GM18519 (cell line): ENCODE measurements at regions not wholly inside any gene's neighbourhood (a gene's known extent, or its start where the extent isn't known, plus 50 kb on each side); places are given as distances from the start of the nearest gene placed in this dataset.

ENCODE experiments used
- ATAC-seq: cut with Tn5 transposase; IDR thresholded peaks from one replicate; pipeline ENCODE4 v1.9.1; 2021; ENCODE audit warnings: mild to moderate bottlenecking, moderate library complexity; ENCODE audit not compliant: unreplicated experiment, low FRiP score

DNA sequence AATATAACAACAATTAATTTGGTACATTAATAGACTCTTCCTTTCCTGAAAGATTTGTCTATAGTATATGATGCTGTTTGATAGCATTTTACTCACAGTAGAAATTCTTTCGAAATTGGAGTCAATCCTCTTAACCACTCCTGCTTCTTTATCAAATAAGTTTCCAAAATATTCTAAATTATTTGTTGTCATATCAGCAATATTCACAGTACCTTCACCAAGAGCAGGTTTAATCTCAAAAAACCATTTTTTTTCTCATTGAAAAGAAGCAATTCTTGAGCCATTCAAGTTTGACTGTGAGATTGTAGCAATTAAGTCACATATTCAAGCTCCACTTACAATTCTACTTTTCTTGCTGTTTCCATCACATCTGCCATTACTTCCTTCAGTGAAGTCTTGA lies 83.5 kb upstream of the PRR16 start:
- no peak for ATAC-seq

DNA sequence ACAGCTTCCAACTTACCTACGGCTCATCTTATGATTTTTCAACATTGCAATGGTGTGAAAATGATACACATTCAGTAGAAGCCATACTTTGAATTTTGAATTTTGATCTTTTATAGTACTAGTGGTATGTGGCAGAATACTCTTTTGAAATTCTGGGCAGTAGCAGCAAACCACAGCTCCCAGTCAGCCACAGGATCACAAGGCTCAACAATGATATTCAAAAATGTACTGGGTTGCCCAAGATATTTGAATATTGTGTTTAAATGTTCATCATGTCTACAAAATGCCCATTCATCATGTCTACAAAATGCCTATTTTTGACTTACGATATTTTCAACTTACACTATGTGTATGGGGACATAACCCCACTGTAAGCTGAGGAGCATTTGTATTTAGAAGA lies 81.3 kb upstream of the PRR16 start:
- ATAC-seq, result no peak

DNA sequence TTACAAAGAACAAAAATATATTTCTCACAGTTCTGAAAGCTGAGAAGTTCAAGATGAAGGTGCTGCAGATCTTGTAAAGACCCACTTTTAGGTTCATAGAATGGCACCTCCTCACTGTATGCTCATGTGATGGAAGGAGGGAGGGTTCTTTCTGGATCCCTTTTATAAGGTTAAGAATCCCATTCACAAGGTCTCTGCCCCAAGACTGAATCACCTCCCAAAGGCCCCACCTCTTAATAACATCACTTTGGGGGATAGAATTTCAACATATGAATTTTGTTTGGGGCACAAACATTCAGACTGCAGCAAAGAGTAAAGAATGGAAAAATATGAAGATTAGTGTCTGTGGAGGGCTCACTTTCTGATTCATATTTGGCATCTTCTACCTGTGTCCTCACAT lies 77.1 kb upstream of the PRR16 start:
- ATAC-seq, result no peak

- peak; percentile 67 for ATAC-seq
Observed at GRCh38 chr5:120388016-120388781, 75.9 kb upstream of the PRR16 start.

DNA sequence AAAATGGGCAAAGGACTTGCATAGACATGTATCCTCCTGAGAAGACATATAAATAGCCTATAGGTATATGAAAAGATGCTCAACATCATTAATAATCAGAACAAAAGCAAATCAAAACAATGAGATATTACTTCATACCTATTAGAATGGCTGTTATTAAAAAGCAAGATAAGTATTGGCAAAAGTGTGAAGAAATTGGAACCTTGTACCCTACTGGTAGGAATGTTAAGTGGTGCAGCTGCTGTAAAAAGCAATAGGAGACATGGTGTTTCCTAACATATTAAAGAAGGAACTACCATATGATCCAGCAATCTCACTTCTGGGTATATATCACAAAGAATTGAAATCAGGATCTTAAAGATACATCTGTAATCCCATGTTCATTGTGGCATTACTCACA lies 69.8 kb upstream of the PRR16 start:
- no peak for ATAC-seq

DNA sequence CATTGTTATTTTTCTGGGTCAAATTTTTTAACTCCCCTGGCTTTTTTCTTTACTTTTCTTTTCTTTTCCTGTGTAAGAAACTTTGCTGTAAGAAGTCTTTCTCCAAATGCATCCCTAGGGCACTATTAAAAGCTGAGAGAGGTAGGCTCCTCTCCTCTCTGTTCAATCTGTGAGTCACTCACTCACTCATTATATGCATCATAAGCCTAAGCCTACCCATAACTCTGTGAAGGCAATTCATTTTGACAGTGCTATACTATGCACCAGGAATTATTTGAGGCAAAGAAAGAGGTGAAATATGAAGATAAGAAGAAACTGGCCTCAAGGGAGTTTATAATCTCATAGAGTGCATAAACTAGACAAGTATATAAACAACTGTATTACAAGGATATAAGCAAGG lies 67.9 kb upstream of the PRR16 start:
- ATAC-seq, result no peak

DNA sequence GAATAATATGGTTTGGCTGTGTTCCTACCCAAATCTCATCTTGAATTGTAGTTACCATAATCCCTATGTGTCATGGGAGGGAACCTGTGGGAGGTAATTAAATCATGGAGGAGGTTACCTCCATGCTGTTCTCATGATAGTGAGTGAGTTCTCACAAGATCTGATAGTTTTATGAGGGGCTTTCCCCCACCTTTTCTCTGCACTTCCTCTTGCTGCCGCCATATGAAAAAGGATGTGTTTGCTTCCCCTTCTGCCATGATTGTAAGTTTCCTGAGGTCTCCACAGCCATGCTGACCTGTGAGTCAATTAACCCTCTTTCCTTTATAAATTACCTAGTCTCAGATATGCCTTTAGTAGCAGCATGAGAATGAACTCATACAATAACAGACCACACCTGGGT lies 63.7 kb upstream of the PRR16 start:
- ATAC-seq, result no peak

- no peak for ATAC-seq
Observed at GRCh38 chr5:120402606-120403005, 61.5 kb upstream of the PRR16 start.

DNA sequence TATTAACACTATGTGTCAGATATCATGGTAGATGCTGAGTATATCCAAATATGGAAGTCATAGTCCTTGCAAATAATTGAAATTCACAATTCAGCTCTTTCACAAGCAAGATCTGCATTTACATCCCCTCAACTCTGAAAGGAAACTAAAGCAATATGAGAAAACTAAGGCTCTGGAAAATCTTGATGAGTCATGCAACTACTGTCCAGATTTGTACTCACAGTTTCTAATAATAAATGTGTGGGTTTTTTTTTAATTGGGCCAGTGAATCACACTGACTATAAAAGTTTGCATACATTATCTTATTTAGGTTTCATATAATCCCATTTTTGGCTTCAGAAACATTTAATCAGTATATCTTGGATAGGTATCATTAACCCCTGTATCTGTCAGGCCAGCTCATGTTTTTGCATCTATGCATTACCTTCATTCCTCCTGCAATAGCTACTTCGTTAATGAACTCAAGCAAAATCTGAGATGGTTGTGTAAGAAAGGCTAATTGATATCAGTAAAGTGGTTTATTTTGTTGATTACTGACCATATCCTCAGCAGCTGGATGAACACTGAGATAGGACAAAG lies 58.7 kb upstream of the PRR16 start:
- ATAC-seq, result no peak

- ATAC-seq, result no peak
Observed at GRCh38 chr5:120405923-120406322, 58.2 kb upstream of the PRR16 start.

GRCh38 chr5:120413686-120414085 lies 50.4 kb upstream of the PRR16 start:
- no peak for ATAC-seq
